ENCODE measurements at regions not wholly inside any gene's neighbourhood (a gene's known extent, or its start where the extent isn't known, plus 50 kb on each side); places are given as distances from the start of the nearest gene placed in this dataset.

- intact Hi-C loops (cut with micrococcal nuclease; ENCODE audit: unreplicated experiment) = loop anchor here (5.0 kb wide), 3 partner anchors 123 to 283 kb away; no protein-coding TSS in a partner anchor
- H3K4me3 Mint-ChIP-seq (ENCODE audit: low read depth, unreplicated experiment) = no peak overlapping the region
- TF ChIP-seq CTCF (IDR thresholded peaks at IDR 0.05; ENCODE audit: unreplicated experiment) = no peak
- no peaks in the 10 kb centered on the region for H3K27me3 Mint-ChIP-seq (ENCODE audit: unreplicated experiment)
- H3K9me3 Mint-ChIP-seq (ENCODE audit: low read depth, unreplicated experiment) = no peaks in the 10 kb centered on the region
- H3K4me1 Mint-ChIP-seq (ENCODE audit: low read depth, unreplicated experiment) = peaks cover 17% of the 10 kb centered on the region
- DNase-seq = no peak
- H3K36me3 Mint-ChIP-seq (ENCODE audit: insufficient read depth, unreplicated experiment) = no peaks in the 10 kb centered on the region
- CTCF ChIA-PET = no interaction called here
- no TSS peak for BruUV-seq (replicated peaks)
- H3K27ac Mint-ChIP-seq (ENCODE audit: unreplicated experiment) = no peak overlapping the region
Measured at GRCh38 chr2:156908825-156909224, 348.7 kb upstream of the GALNT5 start.

GRCh38 chr2:156909983-156910382 is 347.5 kb upstream of the GALNT5 start:
- no peak for TF ChIP-seq CTCF (IDR thresholded peaks at IDR 0.05; ENCODE audit: unreplicated experiment)
- Mint-ChIP-seq H3K4me1 (ENCODE audit: low read depth, unreplicated experiment) (peaks cover 17% of the 10 kb centered on the region), H3K27ac (ENCODE audit: unreplicated experiment) (no peak overlapping the region), H3K36me3 (ENCODE audit: insufficient read depth, unreplicated experiment) (no peaks in the 10 kb centered on the region), H3K4me3 (ENCODE audit: low read depth, unreplicated experiment) (no peak overlapping the region), H3K9me3 (ENCODE audit: low read depth, unreplicated experiment) (no peaks in the 10 kb centered on the region), H3K27me3 (ENCODE audit: unreplicated experiment) (no peaks in the 10 kb centered on the region)
- no peak for DNase-seq
- intact Hi-C loops (cut with micrococcal nuclease; ENCODE audit: unreplicated experiment) = loop anchor here (5.0 kb wide), 3 partner anchors 122 to 282 kb away; no protein-coding TSS in a partner anchor
- BruUV-seq (replicated peaks) = no TSS peak
- CTCF ChIA-PET = no interaction called here

GRCh38 chr2:156915332-156915731 is 342.2 kb upstream of the GALNT5 start:
- no peak for TF ChIP-seq CTCF (IDR thresholded peaks at IDR 0.05; ENCODE audit: unreplicated experiment)
- H3K4me1 Mint-ChIP-seq (ENCODE audit: low read depth, unreplicated experiment) = peaks cover 8% of the 10 kb centered on the region
- CTCF ChIA-PET = interaction anchor here (0.6 kb wide), 1 partner anchor 280 kb away, joined by 5 read pairs; no protein-coding TSS in a partner anchor
- no peak for DNase-seq
- no peak overlapping the region for H3K27ac Mint-ChIP-seq (ENCODE audit: unreplicated experiment)
- intact Hi-C loops (cut with micrococcal nuclease; ENCODE audit: unreplicated experiment) = no loop called here
- BruUV-seq (replicated peaks) = no TSS peak
- peaks cover 3% of the 10 kb centered on the region for H3K9me3 Mint-ChIP-seq (ENCODE audit: low read depth, unreplicated experiment)
- no peaks in the 10 kb centered on the region for H3K27me3 Mint-ChIP-seq (ENCODE audit: unreplicated experiment)
- no peaks in the 10 kb centered on the region for H3K36me3 Mint-ChIP-seq (ENCODE audit: insufficient read depth, unreplicated experiment)
- no peak overlapping the region for H3K4me3 Mint-ChIP-seq (ENCODE audit: low read depth, unreplicated experiment)

GRCh38 chr2:156918410-156918809 is 339.1 kb upstream of the GALNT5 start:
- BruUV-seq (replicated peaks) = no TSS peak
- CTCF ChIA-PET = no interaction called here
- no peak for DNase-seq
- no peaks in the 10 kb centered on the region for H3K36me3 Mint-ChIP-seq (ENCODE audit: insufficient read depth, unreplicated experiment)
- H3K4me1 Mint-ChIP-seq (ENCODE audit: low read depth, unreplicated experiment) = peaks cover 8% of the 10 kb centered on the region
- TF ChIP-seq CTCF (IDR thresholded peaks at IDR 0.05; ENCODE audit: unreplicated experiment) = no peak
- peaks cover 5% of the 10 kb centered on the region for H3K9me3 Mint-ChIP-seq (ENCODE audit: low read depth, unreplicated experiment)
- H3K27me3 Mint-ChIP-seq (ENCODE audit: unreplicated experiment) = no peaks in the 10 kb centered on the region
- H3K4me3 Mint-ChIP-seq (ENCODE audit: low read depth, unreplicated experiment) = no peak overlapping the region
- intact Hi-C loops (cut with micrococcal nuclease; ENCODE audit: unreplicated experiment) = no loop called here
- no peak overlapping the region for H3K27ac Mint-ChIP-seq (ENCODE audit: unreplicated experiment)
